ENCODE measurements at regions not wholly inside any gene's neighbourhood (a gene's known extent, or its start where the extent isn't known, plus 50 kb on each side); places are given as distances from the start of the nearest gene placed in this dataset.

- ChIA-PET CTCF (no interaction called here), POLR2A (no interaction called here)
- TF ChIP-seq FOXK2 (IDR thresholded peaks at IDR 0.05): no peak
- TF ChIP-seq LEF1 (IDR thresholded peaks at IDR 0.05; ENCODE audit: borderline replicate concordance): no peak
- TF ChIP-seq PKNOX1 (IDR thresholded peaks at IDR 0.05): no peak
- no peak for TF ChIP-seq ELF4 (IDR thresholded peaks at IDR 0.05)
- no peak for TF ChIP-seq CTBP1 (IDR thresholded peaks at IDR 0.05; ENCODE audit: borderline replicate concordance)
- TF ChIP-seq HDGF (IDR thresholded peaks at IDR 0.05; ENCODE audit: borderline replicate concordance): no peak
- no peak for TF ChIP-seq FOXM1 (IDR thresholded peaks at IDR 0.05; ENCODE audit: borderline replicate concordance)
- TF ChIP-seq ZNF384 (IDR thresholded peaks at IDR 0.05): no peak
- TF ChIP-seq SUZ12 (IDR thresholded peaks at IDR 0.05): no peak
- TF ChIP-seq SP1 (IDR thresholded peaks at IDR 0.05): no peak
- TF ChIP-seq FOXA1 (IDR thresholded peaks at IDR 0.05): no peak
- no peak for TF ChIP-seq BHLHE40 (IDR thresholded peaks at IDR 0.05; ENCODE audit: borderline replicate concordance)
- no peak for TF ChIP-seq ARNT (IDR thresholded peaks at IDR 0.05)
- no peak for TF ChIP-seq NFRKB (IDR thresholded peaks at IDR 0.05)
- no peak for TF ChIP-seq L3MBTL2 (conservative IDR thresholded peaks at IDR 0.05)
- no peak for DNase-seq (ENCODE audit: extremely low spot score)
Measured at GRCh38 chr11:109196016-109196415, 226.0 kb upstream of the C11orf87 start.

- ChIA-PET POLR2A (no interaction called here), CTCF (no interaction called here)
- no peak for DNase-seq (ENCODE audit: extremely low spot score)
- TF ChIP-seq L3MBTL2 (conservative IDR thresholded peaks at IDR 0.05) (no peak), ARNT (IDR thresholded peaks at IDR 0.05) (no peak), FOXK2 (IDR thresholded peaks at IDR 0.05) (no peak), SUZ12 (IDR thresholded peaks at IDR 0.05) (no peak), ZNF384 (IDR thresholded peaks at IDR 0.05) (no peak), CTBP1 (IDR thresholded peaks at IDR 0.05; ENCODE audit: borderline replicate concordance) (no peak)
Measured at GRCh38 chr11:109197656-109198055, 224.3 kb upstream of the C11orf87 start.

GRCh38 chr11:109203176-109203575 is 218.8 kb upstream of the C11orf87 start:
- TF ChIP-seq L3MBTL2 (conservative IDR thresholded peaks at IDR 0.05) (no peak), FOXA1 (IDR thresholded peaks at IDR 0.05) (no peak), ARNT (IDR thresholded peaks at IDR 0.05) (no peak), PKNOX1 (IDR thresholded peaks at IDR 0.05) (no peak), FOXM1 (IDR thresholded peaks at IDR 0.05; ENCODE audit: borderline replicate concordance) (no peak), LEF1 (IDR thresholded peaks at IDR 0.05; ENCODE audit: borderline replicate concordance) (no peak), CTBP1 (IDR thresholded peaks at IDR 0.05; ENCODE audit: borderline replicate concordance) (no peak), BHLHE40 (IDR thresholded peaks at IDR 0.05; ENCODE audit: borderline replicate concordance) (no peak), HDGF (IDR thresholded peaks at IDR 0.05; ENCODE audit: borderline replicate concordance) (no peak), ELF4 (IDR thresholded peaks at IDR 0.05) (no peak), SUZ12 (IDR thresholded peaks at IDR 0.05) (no peak), TARDBP (IDR thresholded peaks at IDR 0.05) (no peak), ZNF384 (IDR thresholded peaks at IDR 0.05) (no peak), NFRKB (IDR thresholded peaks at IDR 0.05) (no peak), SP1 (IDR thresholded peaks at IDR 0.05) (no peak), FOXK2 (IDR thresholded peaks at IDR 0.05) (no peak)
- CTCF ChIA-PET: no interaction called here
- POLR2A ChIA-PET: no interaction called here
- no peak for DNase-seq (ENCODE audit: extremely low spot score)

GRCh38 chr11:109205312-109205711 is 216.7 kb upstream of the C11orf87 start:
- ChIA-PET CTCF (no interaction called here), POLR2A (no interaction called here)
- TF ChIP-seq NFRKB (IDR thresholded peaks at IDR 0.05) (no peak), BHLHE40 (IDR thresholded peaks at IDR 0.05; ENCODE audit: borderline replicate concordance) (no peak), ARNT (IDR thresholded peaks at IDR 0.05) (no peak), FOXM1 (IDR thresholded peaks at IDR 0.05; ENCODE audit: borderline replicate concordance) (no peak), L3MBTL2 (conservative IDR thresholded peaks at IDR 0.05) (no peak), FOXA1 (IDR thresholded peaks at IDR 0.05) (no peak), PKNOX1 (IDR thresholded peaks at IDR 0.05) (no peak), CTBP1 (IDR thresholded peaks at IDR 0.05; ENCODE audit: borderline replicate concordance) (no peak), TARDBP (IDR thresholded peaks at IDR 0.05) (no peak), FOXK2 (IDR thresholded peaks at IDR 0.05) (no peak)
- DNase-seq (ENCODE audit: extremely low spot score): no peak

GRCh38 chr11:109208121-109208520 is 213.9 kb upstream of the C11orf87 start:
- CTCF ChIA-PET: no interaction called here

More at GRCh38 chr11:109208121-109208520, 213.9 kb upstream of the C11orf87 start:
- POLR2A ChIA-PET: no interaction called here
- no peak for DNase-seq (ENCODE audit: extremely low spot score)
- no peak for TF ChIP-seq CTBP1 (IDR thresholded peaks at IDR 0.05; ENCODE audit: borderline replicate concordance)
- TF ChIP-seq LEF1 (IDR thresholded peaks at IDR 0.05; ENCODE audit: borderline replicate concordance): no peak
- TF ChIP-seq TARDBP (IDR thresholded peaks at IDR 0.05): no peak
- no peak for TF ChIP-seq ARNT (IDR thresholded peaks at IDR 0.05)
- no peak for TF ChIP-seq FOXK2 (IDR thresholded peaks at IDR 0.05)
- no peak for TF ChIP-seq BHLHE40 (IDR thresholded peaks at IDR 0.05; ENCODE audit: borderline replicate concordance)
- TF ChIP-seq FOXM1 (IDR thresholded peaks at IDR 0.05; ENCODE audit: borderline replicate concordance): no peak
- no peak for TF ChIP-seq SP1 (IDR thresholded peaks at IDR 0.05)
- no peak for TF ChIP-seq L3MBTL2 (conservative IDR thresholded peaks at IDR 0.05)
- TF ChIP-seq ELF4 (IDR thresholded peaks at IDR 0.05): no peak
- TF ChIP-seq FOXA1 (IDR thresholded peaks at IDR 0.05): no peak
- TF ChIP-seq NFRKB (IDR thresholded peaks at IDR 0.05): no peak
- TF ChIP-seq PKNOX1 (IDR thresholded peaks at IDR 0.05): no peak
- TF ChIP-seq SUZ12 (IDR thresholded peaks at IDR 0.05): no peak
- no peak for TF ChIP-seq ZNF384 (IDR thresholded peaks at IDR 0.05)
- TF ChIP-seq HDGF (IDR thresholded peaks at IDR 0.05; ENCODE audit: borderline replicate concordance): no peak
